ENCODE measurements at regions not wholly inside any gene's neighbourhood (a gene's known extent, or its start where the extent isn't known, plus 50 kb on each side); places are given as distances from the start of the nearest gene placed in this dataset.

DNA sequence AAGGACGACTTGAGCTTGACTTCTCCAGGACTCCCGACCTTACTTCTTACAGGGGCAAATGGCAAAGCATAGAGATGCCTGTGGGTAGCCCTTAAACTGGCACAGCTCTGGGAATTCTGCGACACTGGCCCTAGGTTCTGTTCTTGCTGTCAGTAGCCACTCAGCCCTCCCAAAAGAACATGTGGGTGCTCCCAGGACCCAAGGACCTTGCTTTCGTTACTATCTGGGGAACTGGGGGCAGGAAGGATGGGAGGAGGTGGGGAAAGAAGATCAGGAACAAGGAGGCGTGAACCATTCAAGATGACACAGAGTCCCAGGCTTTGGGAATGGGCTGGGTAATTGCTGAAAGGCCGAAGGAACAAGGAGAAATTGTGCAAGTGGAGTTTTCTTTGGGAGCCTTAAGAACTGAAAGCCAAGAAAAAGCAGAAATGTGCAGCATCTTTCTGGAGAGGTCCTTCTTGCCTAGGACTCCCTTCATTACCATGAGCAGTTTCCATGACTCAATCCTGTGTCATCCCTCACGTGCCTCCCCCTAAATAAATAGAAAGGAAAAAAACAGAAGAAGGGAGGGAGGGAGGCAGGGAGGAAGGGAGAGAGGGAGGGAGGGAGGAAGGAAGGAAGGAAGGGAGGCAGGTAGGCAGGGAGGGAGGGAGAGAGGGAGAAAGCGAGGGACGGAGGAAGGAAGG lies 284.6 kb upstream of the FOXQ1 start:
- TF ChIP-seq, protein P1, sequence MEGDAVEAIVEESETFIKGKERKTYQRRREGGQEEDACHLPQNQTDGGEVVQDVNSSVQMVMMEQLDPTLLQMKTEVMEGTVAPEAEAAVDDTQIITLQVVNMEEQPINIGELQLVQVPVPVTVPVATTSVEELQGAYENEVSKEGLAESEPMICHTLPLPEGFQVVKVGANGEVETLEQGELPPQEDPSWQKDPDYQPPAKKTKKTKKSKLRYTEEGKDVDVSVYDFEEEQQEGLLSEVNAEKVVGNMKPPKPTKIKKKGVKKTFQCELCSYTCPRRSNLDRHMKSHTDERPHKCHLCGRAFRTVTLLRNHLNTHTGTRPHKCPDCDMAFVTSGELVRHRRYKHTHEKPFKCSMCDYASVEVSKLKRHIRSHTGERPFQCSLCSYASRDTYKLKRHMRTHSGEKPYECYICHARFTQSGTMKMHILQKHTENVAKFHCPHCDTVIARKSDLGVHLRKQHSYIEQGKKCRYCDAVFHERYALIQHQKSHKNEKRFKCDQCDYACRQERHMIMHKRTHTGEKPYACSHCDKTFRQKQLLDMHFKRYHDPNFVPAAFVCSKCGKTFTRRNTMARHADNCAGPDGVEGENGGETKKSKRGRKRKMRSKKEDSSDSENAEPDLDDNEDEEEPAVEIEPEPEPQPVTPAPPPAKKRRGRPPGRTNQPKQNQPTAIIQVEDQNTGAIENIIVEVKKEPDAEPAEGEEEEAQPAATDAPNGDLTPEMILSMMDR (IDR thresholded peaks at IDR 0.05; ENCODE audit: low read length), result no peak
- TF ChIP-seq EZH2 (optimal IDR thresholded peaks at IDR 0.05; ENCODE audit: low read depth, low read length), result no peak
- no peak for TF ChIP-seq EZH2phosphoT487 (IDR thresholded peaks at IDR 0.05; ENCODE audit: low read length)

All from MM.1S (cell line).